ENCODE measurements at regions not wholly inside any gene's neighbourhood (a gene's known extent, or its start where the extent isn't known, plus 50 kb on each side); places are given as distances from the start of the nearest gene placed in this dataset.
"Not testable (repeated sequence)": the region's sequence is repeated elsewhere in the genome, so short reads cannot be mapped to it uniquely, and the experiment has no call there.

GRCh38 chr17:20716481-20716880, 137.0 kb downstream of the CDRT15L2 start:
- TF ChIP-seq CTCF, POLR2A (IDR thresholded peaks at IDR 0.05): not testable (repeated sequence)

Data from adrenal gland (tissue), 5 donors.